ENCODE measurements at regions not wholly inside any gene's neighbourhood (a gene's known extent, or its start where the extent isn't known, plus 50 kb on each side); places are given as distances from the start of the nearest gene placed in this dataset.
"Not testable (repeated sequence)": the region's sequence is repeated elsewhere in the genome, so short reads cannot be mapped to it uniquely, and the experiment has no call there.

DNA sequence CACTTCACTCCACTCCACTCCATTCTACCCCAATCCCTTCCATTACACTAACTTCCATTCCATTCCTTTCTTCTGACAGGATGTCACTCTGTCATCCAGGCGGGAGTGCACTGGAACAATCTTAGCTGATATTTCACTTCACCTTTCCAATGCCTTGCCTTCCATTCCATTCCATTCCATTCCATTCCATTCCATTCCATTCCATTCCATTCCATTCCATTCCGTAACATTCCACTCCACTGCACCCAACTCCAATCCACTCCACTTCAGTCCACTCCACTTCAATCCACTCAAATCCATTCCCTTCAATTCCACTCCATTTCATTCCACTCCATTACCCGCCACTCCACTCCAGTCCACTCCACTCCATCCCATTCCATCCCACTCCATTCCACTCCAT, 1099.4 kb downstream of the TSPY10 start:
- Histone ChIP-seq H3K9ac (ENCODE audit: insufficient read depth in 1 of 2, low read length in 2 of 2) (no peak overlapping the region), H3K4me1 (ENCODE audit: control insufficient read depth in 5 of 5, insufficient read depth in 5 of 5, low read length in 5 of 5) (no peaks in the 10 kb centered on the region), H3K27me3 (ENCODE audit: control insufficient read depth in 3 of 3, insufficient read depth in 3 of 3, low read length in 2 of 3) (no peaks in the 10 kb centered on the region), H3K4me3 (no peak overlapping the region), H3K36me3 (ENCODE audit: control insufficient read depth in 4 of 4, insufficient read depth in 4 of 4, low read length in 4 of 4) (no peaks in the 10 kb centered on the region), H3K27ac (ENCODE audit: low read depth in 1 of 2, low read length in 1 of 2) (no peak overlapping the region), H3K9me3 (ENCODE audit: control insufficient read depth in 4 of 4, insufficient read depth in 3 of 4, low read length in 3 of 4) (no peaks in the 10 kb centered on the region)
- no peak for ATAC-seq (ENCODE audit: insufficient read depth, low FRiP score)
- peak; percentile 46 to 78 (median 73) for DNase-seq
- WGBS, 2 donors = 17 to 61% methylated on average over 1 to 3 of the region's 3 CpGs
- no peak for TF ChIP-seq CTCF (IDR thresholded peaks at IDR 0.05; ENCODE audit: control extremely low read depth, extremely low read depth)

GRCh38 chrY:10648813-10649212, 1121.1 kb downstream of the TSPY10 start:
- H3K4me3 ChIP-seq; ATAC-seq (ENCODE audit: insufficient read depth, low FRiP score); H3K9me3 ChIP-seq (ENCODE audit: control insufficient read depth in 4 of 4, insufficient read depth in 3 of 4, low read length in 3 of 4); H3K27ac ChIP-seq (ENCODE audit: low read depth in 1 of 2, low read length in 1 of 2); H3K4me1 ChIP-seq (ENCODE audit: control insufficient read depth in 5 of 5, insufficient read depth in 5 of 5, low read length in 5 of 5); H3K27me3 ChIP-seq (ENCODE audit: control insufficient read depth in 3 of 3, insufficient read depth in 3 of 3, low read length in 2 of 3); DNase-seq; H3K36me3 ChIP-seq (ENCODE audit: control insufficient read depth in 4 of 4, insufficient read depth in 4 of 4, low read length in 4 of 4); H3K9ac ChIP-seq (ENCODE audit: insufficient read depth in 1 of 2, low read length in 2 of 2): not testable (repeated sequence)
- WGBS, 2 donors = no CpG with 5 or more reads among the region's 4 CpGs

- ATAC-seq (ENCODE audit: insufficient read depth, low FRiP score) = not testable (repeated sequence)
- 66% methylated on average over 3 of the region's 3 CpGs; no CpG with 5 or more reads in 1 of the 2 donors for WGBS, 2 donors
Observed at GRCh38 chrY:10657120-10657519, 1129.4 kb downstream of the TSPY10 start.

GRCh38 chrY:10666785-10667184, 1139.1 kb downstream of the TSPY10 start:
- Histone ChIP-seq H3K9ac (ENCODE audit: insufficient read depth in 1 of 2, low read length in 2 of 2) (no peak overlapping the region), H3K27me3 (ENCODE audit: control insufficient read depth in 3 of 3, insufficient read depth in 3 of 3, low read length in 2 of 3) (no peaks in the 10 kb centered on the region), H3K9me3 (ENCODE audit: control insufficient read depth in 4 of 4, insufficient read depth in 3 of 4, low read length in 3 of 4) (peaks cover 0 to 3% (median 1%) of the 10 kb centered on the region in 4 donors), H3K27ac (ENCODE audit: low read depth in 1 of 2, low read length in 1 of 2) (no peak overlapping the region), H3K36me3 (ENCODE audit: control insufficient read depth in 4 of 4, insufficient read depth in 4 of 4, low read length in 4 of 4) (no peaks in the 10 kb centered on the region), H3K4me1 (ENCODE audit: control insufficient read depth in 5 of 5, insufficient read depth in 5 of 5, low read length in 5 of 5) (no peaks in the 10 kb centered on the region), H3K4me3 (no peak overlapping the region)
- WGBS, 2 donors = 18 to 52% methylated on average over 5 to 9 of the region's 9 CpGs
- ATAC-seq (ENCODE audit: insufficient read depth, low FRiP score) (no peak), DNase-seq (peak in 1 of 3 donors; percentile 0)
- no peak for TF ChIP-seq CTCF (IDR thresholded peaks at IDR 0.05; ENCODE audit: control extremely low read depth, extremely low read depth)

More at GRCh38 chrY:10657120-10657519, 1129.4 kb downstream of the TSPY10 start:
- H3K36me3 ChIP-seq (ENCODE audit: control insufficient read depth in 4 of 4, insufficient read depth in 4 of 4, low read length in 4 of 4); H3K4me3 ChIP-seq; H3K9ac ChIP-seq (ENCODE audit: insufficient read depth in 1 of 2, low read length in 2 of 2); H3K4me1 ChIP-seq (ENCODE audit: control insufficient read depth in 5 of 5, insufficient read depth in 5 of 5, low read length in 5 of 5); DNase-seq; H3K27ac ChIP-seq (ENCODE audit: low read depth in 1 of 2, low read length in 1 of 2); H3K27me3 ChIP-seq (ENCODE audit: control insufficient read depth in 3 of 3, insufficient read depth in 3 of 3, low read length in 2 of 3); H3K9me3 ChIP-seq (ENCODE audit: control insufficient read depth in 4 of 4, insufficient read depth in 3 of 4, low read length in 3 of 4): not testable (repeated sequence)

Data from lung (tissue), 11 donors.